H9 (cell line): ENCODE measurements at regions not wholly inside any gene's neighbourhood (a gene's known extent, or its start where the extent isn't known, plus 50 kb on each side); places are given as distances from the start of the nearest gene placed in this dataset.

Experiments used
- DNase-seq: peaks from one replicate; pipeline ENCODE4 v3.0.0-alpha.2; 2017
- H2AFZ ChIP-seq: one replicate; pipeline ENCODE4 v1.6.1; 2013; ENCODE audit warnings: mild to moderate bottlenecking, low read length, control low read depth, moderate library complexity
- H2AK5ac ChIP-seq: 2 replicates; pipeline ENCODE4 v1.6.1; 2013; ENCODE audit warnings: low read length, control low read depth, mixed read lengths; ENCODE audit not compliant: insufficient read length
- H2BK120ac ChIP-seq: one replicate; pipeline ENCODE4 v1.6.1; 2013; ENCODE audit warnings: low read depth, mild to moderate bottlenecking, low read length, control low read depth, inconsistent platforms; ENCODE audit not compliant: poor library complexity, severe bottlenecking
- H2BK12ac ChIP-seq: 2 replicates; pipeline ENCODE4 v1.6.1; 2013; ENCODE audit warnings: low read length, control low read depth, mixed read lengths, low read depth; ENCODE audit not compliant: insufficient read length
- H2BK15ac ChIP-seq: 2 replicates; pipeline ENCODE4 v1.6.1; 2013; ENCODE audit warnings: low read depth, low read length, control low read depth
- H2BK20ac ChIP-seq: one replicate; pipeline ENCODE4 v1.6.1; 2013; ENCODE audit warnings: low read depth, mild to moderate bottlenecking, low read length, control low read depth, inconsistent platforms; ENCODE audit not compliant: poor library complexity, severe bottlenecking
- H2BK5ac ChIP-seq: 2 replicates; pipeline ENCODE4 v1.6.1; 2013; ENCODE audit warnings: low read length, control low read depth, mixed read lengths; ENCODE audit not compliant: insufficient read length
- H3K14ac ChIP-seq: 2 replicates; pipeline ENCODE4 v1.6.1; 2013; ENCODE audit warnings: low read length, control low read depth; ENCODE audit not compliant: insufficient read depth
- H3K18ac ChIP-seq: 2 replicates; pipeline ENCODE4 v1.6.1; 2013; ENCODE audit warnings: low read depth, mild to moderate bottlenecking, mixed read lengths, low read length, control low read depth; ENCODE audit not compliant: insufficient read length
- H3K23ac ChIP-seq: 2 replicates; pipeline ENCODE4 v1.6.1; 2013; ENCODE audit warnings: low read length, control low read depth, mixed read lengths, low read depth; ENCODE audit not compliant: insufficient read length
- H3K23me2 ChIP-seq: 2 replicates; pipeline ENCODE4 v1.6.1; 2013; ENCODE audit warnings: low read depth, mild to moderate bottlenecking, mixed read lengths, low read length, control low read depth; ENCODE audit not compliant: insufficient read length, poor library complexity, severe bottlenecking
- H3K27ac ChIP-seq: 2 replicates; pipeline ENCODE4 v1.5.1; 2013; ENCODE audit warnings: low read length, control low read depth, mixed read lengths, low read depth; ENCODE audit not compliant: insufficient read length
- H3K27me3 ChIP-seq: 2 replicates; pipeline ENCODE4 v1.6.1; 2013; ENCODE audit warnings: low read length, control low read depth, inconsistent platforms; ENCODE audit not compliant: insufficient read depth
- H3K4ac ChIP-seq: 2 replicates; pipeline ENCODE4 v1.6.1; 2013; ENCODE audit warnings: low read depth, mild to moderate bottlenecking, control low read depth, inconsistent platforms, low read length, moderate library complexity
- H3K4me1 ChIP-seq: 2 replicates; pipeline ENCODE4 v1.6.1; 2013; ENCODE audit warnings: low read length, control low read depth, inconsistent platforms; ENCODE audit not compliant: insufficient read depth
- H3K4me2 ChIP-seq: 2 replicates; pipeline ENCODE4 v1.6.1; 2013; ENCODE audit warnings: low read length, control low read depth, mixed read lengths; ENCODE audit not compliant: insufficient read length, insufficient read depth
- H3K56ac ChIP-seq: 2 replicates; pipeline ENCODE4 v1.6.1; 2013; ENCODE audit warnings: low read depth, mild to moderate bottlenecking, mixed read lengths, low read length, control low read depth; ENCODE audit not compliant: insufficient read length
- H3K79me1 ChIP-seq: 2 replicates; pipeline ENCODE4 v1.6.1; 2013; ENCODE audit warnings: low read depth, mild to moderate bottlenecking, moderate library complexity, low read length, control low read depth, inconsistent platforms; ENCODE audit not compliant: insufficient read depth, poor library complexity, severe bottlenecking
- H3K79me2 ChIP-seq: 2 replicates; pipeline ENCODE4 v1.6.1; 2013; ENCODE audit warnings: low read length, control low read depth, inconsistent platforms; ENCODE audit not compliant: insufficient read depth
- H3K9ac ChIP-seq: 2 replicates; pipeline ENCODE4 v1.6.1; 2013; ENCODE audit warnings: low read length, control low read depth, mixed read lengths; ENCODE audit not compliant: insufficient read length; ENCODE audit errors: extremely low read depth
- H3K9me3 ChIP-seq: one replicate; pipeline ENCODE4 v1.6.1; 2013; ENCODE audit warnings: low read depth, low read length, inconsistent platforms; ENCODE audit not compliant: control insufficient read depth
- H3T11ph ChIP-seq: one replicate; pipeline ENCODE4 v1.6.1; 2013; ENCODE audit warnings: mild to moderate bottlenecking, low read length, control low read depth, inconsistent platforms
- H4K20me1 ChIP-seq: one replicate; pipeline ENCODE4 v1.6.1; 2013; ENCODE audit not compliant: control insufficient read depth, insufficient read length, insufficient read depth
- H4K5ac ChIP-seq: 2 replicates; pipeline ENCODE4 v1.6.1; 2013; ENCODE audit warnings: low read depth, mild to moderate bottlenecking, mixed read lengths, low read length, control low read depth; ENCODE audit not compliant: insufficient read length
- H4K8ac ChIP-seq: replicated peaks from 2 replicates; pipeline ENCODE4 v1.6.1; 2013; ENCODE audit warnings: low read length, control low read depth, mixed read lengths, low read depth; ENCODE audit not compliant: insufficient read length
- H4K91ac ChIP-seq: 2 replicates; pipeline ENCODE4 v1.6.1; 2013; ENCODE audit warnings: low read depth, mild to moderate bottlenecking, moderate library complexity, mixed read lengths, low read length, control low read depth; ENCODE audit not compliant: insufficient read length
- H3K27ac Mint-ChIP-seq, 3 experiments: 2 replicates in 2 of 3; 3 replicates in 1 of 3; pipeline ENCODE4 v1.8.0; 2020 to 2021; ENCODE audit warnings: mixed read lengths in 3 of 3, mild to moderate bottlenecking in 1 of 3, moderate library complexity in 1 of 3
- H3K27me3 Mint-ChIP-seq: 2 replicates; pipeline ENCODE4 v1.8.0; 2021; ENCODE audit warnings: low read depth, mild to moderate bottlenecking, moderate library complexity, mixed read lengths
- H3K36me3 Mint-ChIP-seq, 3 experiments: 2 replicates in 2 of 3; 3 replicates in 1 of 3; pipeline ENCODE4 v1.8.0; 2020 to 2021; ENCODE audit warnings: low read depth in 3 of 3, mixed read lengths in 3 of 3; ENCODE audit not compliant: insufficient read depth in 1 of 3
- H3K4me1 Mint-ChIP-seq, 2 experiments: 2 replicates each; pipeline ENCODE4 v1.8.0; 2020; ENCODE audit warnings: mixed read lengths in 2 of 2
- H3K4me3 Mint-ChIP-seq, 2 experiments: 2 replicates in 1 of 2; 3 replicates in 1 of 2; pipeline ENCODE4 v1.8.0; 2020 to 2021; ENCODE audit warnings: mild to moderate bottlenecking in 2 of 2, mixed read lengths in 2 of 2, moderate library complexity in 1 of 2
- H3K9me3 Mint-ChIP-seq, 2 experiments: 2 replicates in 1 of 2; 3 replicates in 1 of 2; pipeline ENCODE4 v1.8.0; 2020; ENCODE audit warnings: mild to moderate bottlenecking in 2 of 2, mixed read lengths in 2 of 2, moderate library complexity in 1 of 2
- CTCF ChIP-seq: fragments of 200-600 bp; sonication (generic); conservative IDR thresholded peaks from 3 replicates; pipeline ENCODE4 v1.8.0; 2021; ENCODE audit warnings: antibody characterized with exemption, mild to moderate bottlenecking
- WGBS: extraction: QIAGEN DNeasy Blood & Tissue Kit; methylation state at CpG from one replicate; pipeline ENCODE4 v1.1.7; 2013; ENCODE audit warnings: missing lambda C conversion rate, low lambda C conversion rate, mixed read lengths; ENCODE audit not compliant: insufficient read length; ENCODE audit errors: extremely low coverage; 5-methylcytosine and 5-hydroxymethylcytosine counted together

- Mint-ChIP-seq H3K27me3 (no peaks in the 10 kb centered on the region), H3K9me3 (peaks cover 31 to 40% of the 10 kb centered on the region in 2 experiments), H3K4me3 (no peak overlapping the region), H3K36me3 (peaks cover 12 to 38% (median 27%) of the 10 kb centered on the region in 3 experiments; a peak in 6 of 7 replicates), H3K4me1 (no peaks in the 10 kb centered on the region), H3K27ac (no peak overlapping the region)
- Histone ChIP-seq H2AFZ (no peak overlapping the region), H3K79me1 (no peaks in the 10 kb centered on the region), H3K79me2 (no peaks in the 10 kb centered on the region), H3K4me2 (no peak overlapping the region), H3K23ac (no peak overlapping the region), H4K20me1 (no peaks in the 10 kb centered on the region), H2BK120ac (no peak overlapping the region), H3K23me2 (no peaks in the 10 kb centered on the region), H3K4ac (no peak overlapping the region), H3K56ac (no peak overlapping the region), H2BK20ac (no peak overlapping the region), H4K8ac (no peak overlapping the region), H3K27me3 (no peaks in the 10 kb centered on the region), H3K9ac (no peak overlapping the region), H3K9me3 (peaks cover 27% of the 10 kb centered on the region), H4K5ac (no peak overlapping the region), H2AK5ac (no peak overlapping the region), H2BK15ac (no peak overlapping the region), H4K91ac (no peak overlapping the region), H2BK5ac (no peak overlapping the region), H3T11ph (no peak overlapping the region), H3K4me1 (no peaks in the 10 kb centered on the region), H2BK12ac (no peak overlapping the region), H3K27ac (no peak overlapping the region), H3K14ac (no peak overlapping the region), H3K18ac (no peak overlapping the region)
- no peak for TF ChIP-seq CTCF
- no CpG with 5 or more reads among the region's 1 CpG for WGBS
- no peak for DNase-seq
These were observed 1057.9 kb upstream of the DIAPH2 start for GRCh38 chrX:95626748-95627147.
